ENCODE measurements at regions not wholly inside any gene's neighbourhood (a gene's known extent, or its start where the extent isn't known, plus 50 kb on each side); places are given as distances from the start of the nearest gene placed in this dataset.

DNA sequence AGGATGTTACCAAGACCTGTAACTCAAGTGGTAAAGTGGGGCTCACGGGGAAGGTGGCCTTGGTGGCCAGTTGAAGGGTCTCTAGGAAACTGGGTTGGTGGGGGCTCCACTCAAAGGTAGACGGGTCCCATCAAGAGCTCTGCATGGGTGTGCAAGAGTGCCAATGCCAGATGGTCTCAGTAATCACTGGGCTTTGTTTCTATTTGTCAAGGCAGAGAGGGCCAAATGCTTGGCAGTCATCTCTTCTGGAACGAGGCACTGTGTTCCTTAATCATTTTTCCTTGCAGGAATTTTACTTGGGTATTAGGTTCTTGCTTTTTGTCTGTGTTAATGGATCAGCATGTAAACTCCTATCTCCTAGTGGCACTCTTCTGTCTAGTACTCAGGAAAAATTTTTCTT lies 220.8 kb downstream of the DIRAS2 start:
- in situ Hi-C loops (cut with HindIII; ENCODE audit: low pct_ligation_motif_present, low sequenced_read_pairs) = no loop called here
- TF ChIP-seq, protein P1, sequence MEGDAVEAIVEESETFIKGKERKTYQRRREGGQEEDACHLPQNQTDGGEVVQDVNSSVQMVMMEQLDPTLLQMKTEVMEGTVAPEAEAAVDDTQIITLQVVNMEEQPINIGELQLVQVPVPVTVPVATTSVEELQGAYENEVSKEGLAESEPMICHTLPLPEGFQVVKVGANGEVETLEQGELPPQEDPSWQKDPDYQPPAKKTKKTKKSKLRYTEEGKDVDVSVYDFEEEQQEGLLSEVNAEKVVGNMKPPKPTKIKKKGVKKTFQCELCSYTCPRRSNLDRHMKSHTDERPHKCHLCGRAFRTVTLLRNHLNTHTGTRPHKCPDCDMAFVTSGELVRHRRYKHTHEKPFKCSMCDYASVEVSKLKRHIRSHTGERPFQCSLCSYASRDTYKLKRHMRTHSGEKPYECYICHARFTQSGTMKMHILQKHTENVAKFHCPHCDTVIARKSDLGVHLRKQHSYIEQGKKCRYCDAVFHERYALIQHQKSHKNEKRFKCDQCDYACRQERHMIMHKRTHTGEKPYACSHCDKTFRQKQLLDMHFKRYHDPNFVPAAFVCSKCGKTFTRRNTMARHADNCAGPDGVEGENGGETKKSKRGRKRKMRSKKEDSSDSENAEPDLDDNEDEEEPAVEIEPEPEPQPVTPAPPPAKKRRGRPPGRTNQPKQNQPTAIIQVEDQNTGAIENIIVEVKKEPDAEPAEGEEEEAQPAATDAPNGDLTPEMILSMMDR (IDR thresholded peaks at IDR 0.05; ENCODE audit: low read depth, low read length, missing control alignments) = no peak
- H3K27me3 ChIP-seq (replicated peaks) = no peaks in the 10 kb centered on the region
- DNase-seq = no peak
- H3K27ac ChIP-seq = no peak overlapping the region
- no peaks in the 10 kb centered on the region for H3K36me3 ChIP-seq (replicated peaks)
- no peak overlapping the region for H3K4me3 ChIP-seq (ENCODE audit: low read depth, low read length)

DNA sequence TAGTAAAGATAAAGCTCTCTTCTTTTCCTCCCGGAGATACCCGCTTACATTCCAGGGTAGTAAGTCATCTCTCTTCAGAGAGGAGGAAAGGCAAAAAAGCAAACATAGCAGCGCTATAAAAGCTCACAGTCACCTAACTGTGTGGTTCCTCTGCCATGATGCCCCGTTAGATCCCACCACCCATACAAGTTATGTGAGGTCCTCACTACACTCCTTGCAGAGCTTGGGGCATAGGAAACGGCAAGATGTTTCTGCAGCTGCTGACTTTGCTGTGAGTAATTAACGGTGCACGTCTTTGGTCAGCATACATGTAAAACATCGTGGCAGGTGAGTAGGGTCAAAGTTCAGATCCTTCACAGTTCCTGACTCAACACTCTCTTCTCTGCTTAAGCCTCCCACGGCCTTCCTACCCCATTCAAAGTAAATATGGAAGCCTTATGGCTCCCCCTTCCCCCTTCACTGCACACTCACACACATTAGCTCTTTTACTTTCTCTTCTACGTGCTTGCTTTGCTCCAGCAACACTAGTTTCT lies 218.9 kb downstream of the DIRAS2 start:
- H3K36me3 ChIP-seq (replicated peaks) = no peaks in the 10 kb centered on the region
- in situ Hi-C loops (cut with HindIII; ENCODE audit: low pct_ligation_motif_present, low sequenced_read_pairs) = no loop called here
- H3K27ac ChIP-seq = no peak overlapping the region
- DNase-seq = no peak
- no peak overlapping the region for H3K4me3 ChIP-seq (ENCODE audit: low read depth, low read length)
- TF ChIP-seq, protein P1 (IDR thresholded peaks at IDR 0.05; ENCODE audit: low read depth, low read length, missing control alignments) = no peak
- H3K27me3 ChIP-seq (replicated peaks) = no peaks in the 10 kb centered on the region

GRCh38 chr9:90428517-90428916 lies 214.1 kb downstream of the DIRAS2 start:
- in situ Hi-C loops (cut with HindIII; ENCODE audit: low pct_ligation_motif_present, low sequenced_read_pairs) = no loop called here
- H3K4me3 ChIP-seq (ENCODE audit: low read depth, low read length) = no peak overlapping the region
- no peaks in the 10 kb centered on the region for H3K36me3 ChIP-seq (replicated peaks)
- no peaks in the 10 kb centered on the region for H3K27me3 ChIP-seq (replicated peaks)
- no peak overlapping the region for H3K27ac ChIP-seq
- no peak for DNase-seq
- TF ChIP-seq, protein P1 (IDR thresholded peaks at IDR 0.05; ENCODE audit: low read depth, low read length, missing control alignments) = no peak

GRCh38 chr9:90432951-90433350 lies 209.7 kb downstream of the DIRAS2 start:
- Histone ChIP-seq H3K4me3 (ENCODE audit: low read depth, low read length) (no peak overlapping the region), H3K36me3 (replicated peaks) (no peaks in the 10 kb centered on the region), H3K27ac (peak overlapping the region; percentile 39), H3K27me3 (replicated peaks) (no peaks in the 10 kb centered on the region)
- TF ChIP-seq, protein P1 (IDR thresholded peaks at IDR 0.05; ENCODE audit: low read depth, low read length, missing control alignments) = no peak
- in situ Hi-C loops (cut with HindIII; ENCODE audit: low pct_ligation_motif_present, low sequenced_read_pairs) = no loop called here
- DNase-seq = peak; percentile 7

DNA sequence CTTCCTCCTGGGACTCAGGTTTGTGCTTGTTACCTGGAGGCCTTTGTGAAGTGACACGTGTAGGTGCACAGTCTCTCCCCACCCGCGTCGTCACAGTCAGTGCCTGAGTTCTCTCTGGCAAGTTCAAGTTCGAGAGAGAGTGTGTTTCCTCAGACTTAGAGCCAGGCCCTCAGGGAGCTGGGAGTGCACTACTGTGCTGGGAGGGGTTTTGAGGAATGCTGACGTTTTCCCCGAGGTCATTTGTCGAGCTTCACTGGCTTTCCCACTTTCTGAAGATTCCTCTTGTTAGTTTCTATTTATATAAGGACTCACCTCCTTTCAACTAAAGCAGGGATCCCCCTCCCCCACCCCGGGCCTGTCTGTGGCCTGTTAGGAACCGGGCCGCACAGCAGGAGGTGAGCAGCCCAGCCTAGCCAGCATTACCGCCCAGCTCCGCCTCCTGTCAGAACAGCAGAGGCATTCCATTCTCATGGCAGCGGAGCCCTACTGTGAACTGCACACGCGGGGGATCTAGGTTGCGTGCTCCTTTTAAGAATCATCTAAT lies 209.2 kb downstream of the DIRAS2 start:
- peak overlapping the region; percentile 1 for H3K4me3 ChIP-seq (ENCODE audit: low read depth, low read length)
- peak overlapping the region; percentile 39 for H3K27ac ChIP-seq
- in situ Hi-C loops (cut with HindIII; ENCODE audit: low pct_ligation_motif_present, low sequenced_read_pairs) = no loop called here
- TF ChIP-seq, protein P1 (IDR thresholded peaks at IDR 0.05; ENCODE audit: low read depth, low read length, missing control alignments) = no peak
- H3K36me3 ChIP-seq (replicated peaks) = no peaks in the 10 kb centered on the region
- no peaks in the 10 kb centered on the region for H3K27me3 ChIP-seq (replicated peaks)
- DNase-seq = peak; percentile 81

- Histone ChIP-seq H3K27ac (no peak overlapping the region), H3K36me3 (replicated peaks) (no peaks in the 10 kb centered on the region), H3K4me3 (ENCODE audit: low read depth, low read length) (no peak overlapping the region), H3K27me3 (replicated peaks) (no peaks in the 10 kb centered on the region)
- in situ Hi-C loops (cut with HindIII; ENCODE audit: low pct_ligation_motif_present, low sequenced_read_pairs) = no loop called here
- no peak for DNase-seq
- TF ChIP-seq, protein P1 (IDR thresholded peaks at IDR 0.05; ENCODE audit: low read depth, low read length, missing control alignments) = no peak
These were observed 200.8 kb downstream of the DIRAS2 start for GRCh38 chr9:90441814-90442213.

Data from brain microvascular endothelial cell (primary cell).